ENCODE measurements at regions not wholly inside any gene's neighbourhood (a gene's known extent, or its start where the extent isn't known, plus 50 kb on each side); places are given as distances from the start of the nearest gene placed in this dataset.

- TF ChIP-seq POLR2A (IDR thresholded peaks at IDR 0.05; ENCODE audit: low read depth, low read length) (no peak), POLR2AphosphoS5 (IDR thresholded peaks at IDR 0.05; ENCODE audit: low read depth, low read length) (no peak)
These were observed 1026.0 kb downstream of the ADGRL3 start for GRCh38 chr4:62226082-62226481.
